Stimulated activated CD4-positive, alpha-beta T cell treated with anti-CD3 and anti-CD28 coated beads, Interleukin-2, amount 100 ng/mL, for 4 hours (primary cell): ENCODE measurements at regions not wholly inside any gene's neighbourhood (a gene's known extent, or its start where the extent isn't known, plus 50 kb on each side); places are given as distances from the start of the nearest gene placed in this dataset.

Experiments
- DNase-seq: peaks from one replicate; pipeline ENCODE4 v3.0.0-alpha.2; 2020; ENCODE audit warnings: low read depth

DNA sequence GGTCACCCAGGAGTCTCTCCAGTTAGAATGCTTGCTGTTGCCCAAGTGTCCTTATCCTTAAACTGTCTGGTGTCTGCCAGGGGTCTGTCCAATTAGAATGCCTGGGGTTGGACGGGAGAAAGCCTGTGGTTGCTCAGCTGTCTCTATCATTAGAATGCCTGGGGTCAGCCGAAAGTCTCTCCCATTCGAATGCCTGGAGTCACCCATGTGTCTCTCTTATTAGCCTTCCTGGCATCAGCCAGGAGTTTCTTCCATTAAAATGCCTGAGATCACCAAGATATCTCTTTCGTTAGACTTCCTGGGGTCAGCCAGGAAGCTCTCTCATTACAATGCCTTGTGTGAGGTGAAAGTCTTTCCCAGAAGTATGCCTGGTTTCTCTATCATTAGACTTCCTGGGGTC, 1521.0 kb downstream of the UQCRFS1 start:
- no peak for DNase-seq

DNA sequence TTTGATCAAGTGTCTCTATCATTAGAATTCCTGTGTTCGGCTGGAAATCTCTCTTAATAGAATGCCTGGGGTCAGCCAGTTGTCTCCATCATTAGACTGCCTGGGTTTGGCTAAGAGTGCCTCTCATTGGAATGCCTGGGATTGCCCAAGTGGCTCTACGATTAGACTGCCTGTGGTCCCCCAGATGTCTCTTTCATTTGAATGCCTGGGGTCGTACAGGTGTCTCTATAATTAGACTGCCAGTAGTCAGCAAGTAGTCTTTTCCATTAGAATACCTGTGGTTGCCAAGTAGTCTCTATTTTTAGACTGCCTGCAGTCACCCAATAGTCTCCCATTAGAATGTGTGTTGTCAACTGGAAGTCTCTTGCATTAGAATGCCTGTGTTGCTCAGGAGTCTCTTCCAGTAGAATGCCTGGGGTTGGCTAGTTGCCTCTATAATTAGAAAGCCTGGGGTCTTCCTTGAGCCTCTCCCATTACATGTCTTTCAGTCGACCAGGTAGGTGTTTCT, 1523.2 kb downstream of the UQCRFS1 start:
- no peak for DNase-seq

- DNase-seq = no peak
Measured at GRCh38 chr19:27684293-27684692, 1528.7 kb downstream of the UQCRFS1 start.

GRCh38 chr19:27681972-27682371, 1531.0 kb downstream of the UQCRFS1 start:
- no peak for DNase-seq

GRCh38 chr19:27679905-27680304, 1533.0 kb downstream of the UQCRFS1 start:
- no peak for DNase-seq

DNA sequence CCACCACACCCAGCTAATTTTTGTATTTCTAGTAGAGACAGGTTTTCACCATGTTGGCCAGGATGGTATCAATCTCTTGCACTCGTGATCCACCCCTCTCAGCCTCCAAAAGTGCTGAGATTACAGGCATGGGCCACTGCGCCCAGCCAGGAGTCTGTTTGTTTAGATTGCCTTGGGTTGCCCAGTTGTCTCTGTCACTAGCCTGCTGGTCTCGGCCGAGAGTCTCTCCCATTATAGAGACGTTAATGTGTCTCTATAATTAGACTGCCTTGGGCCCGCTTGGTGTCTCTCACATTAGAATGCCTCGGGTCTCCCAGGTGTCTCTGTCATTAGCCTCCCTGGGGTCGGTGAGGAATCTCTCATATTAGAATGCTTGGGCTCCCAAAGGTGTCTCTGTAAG, 1533.6 kb downstream of the UQCRFS1 start:
- no peak for DNase-seq

- no peak for DNase-seq
Measured at GRCh38 chr19:27676877-27677276, 1536.1 kb downstream of the UQCRFS1 start.

- no peak for DNase-seq
Measured at GRCh38 chr19:27676334-27676733, 1536.6 kb downstream of the UQCRFS1 start.

DNA sequence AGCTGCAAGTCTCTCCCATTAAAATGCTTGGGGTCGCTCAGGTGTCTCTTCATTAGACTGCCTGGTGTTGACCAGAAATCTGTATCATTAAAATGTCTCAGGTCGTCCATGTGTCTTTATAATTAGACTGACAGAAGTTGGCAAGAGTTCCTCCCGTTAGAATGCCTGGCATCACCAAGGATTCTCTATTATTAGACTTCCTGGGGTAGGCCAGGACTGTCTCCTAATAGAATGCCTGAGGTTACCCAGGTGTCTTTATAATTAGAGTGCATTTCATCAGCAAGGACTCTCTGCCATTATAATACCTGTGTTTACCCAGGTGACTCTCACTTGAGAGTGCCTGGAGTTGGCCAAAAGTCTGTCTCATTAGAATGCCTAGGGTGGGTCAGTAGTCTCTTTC, 1537.2 kb downstream of the UQCRFS1 start:
- no peak for DNase-seq

- DNase-seq = no peak
Measured at GRCh38 chr19:27674701-27675100, 1538.2 kb downstream of the UQCRFS1 start.

- no peak for DNase-seq
Measured at GRCh38 chr19:27673986-27674385, 1539.0 kb downstream of the UQCRFS1 start.

DNA sequence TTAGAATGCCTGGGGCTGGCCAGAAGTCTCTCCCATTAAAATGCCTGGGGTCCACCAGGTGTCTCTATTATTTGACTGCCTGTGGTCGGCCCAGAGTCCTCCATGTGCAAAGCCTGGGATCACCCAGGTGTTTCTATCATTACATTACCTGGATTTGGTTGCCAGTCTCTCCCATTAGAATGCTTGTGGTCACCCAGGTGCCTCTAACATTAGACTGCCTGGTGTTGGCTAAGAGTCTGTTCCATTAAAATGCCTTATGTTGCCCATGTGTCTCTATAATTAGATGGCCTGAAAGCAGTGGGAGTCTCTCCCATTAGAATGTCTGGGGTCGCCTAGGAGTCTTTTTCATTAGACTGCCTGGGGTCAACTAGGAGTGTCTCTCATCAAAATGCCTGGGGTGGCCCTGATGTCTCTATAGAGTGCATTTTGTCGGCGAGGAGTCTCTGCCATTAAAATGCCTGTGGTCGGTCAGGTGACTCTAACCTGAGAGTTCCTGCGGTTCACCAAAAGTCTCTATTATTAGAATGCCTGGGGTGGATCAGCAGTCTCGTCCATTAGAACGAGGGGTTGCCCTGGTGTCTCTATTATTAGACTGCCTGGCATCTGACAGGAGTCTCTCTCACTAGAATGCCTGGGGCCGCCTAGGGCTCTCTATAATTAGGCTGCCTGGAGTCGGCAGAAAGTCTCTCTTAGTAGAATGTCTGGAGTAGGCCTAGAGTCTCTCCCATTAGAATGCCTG, 1540.5 kb downstream of the UQCRFS1 start:
- DNase-seq = no peak

DNA sequence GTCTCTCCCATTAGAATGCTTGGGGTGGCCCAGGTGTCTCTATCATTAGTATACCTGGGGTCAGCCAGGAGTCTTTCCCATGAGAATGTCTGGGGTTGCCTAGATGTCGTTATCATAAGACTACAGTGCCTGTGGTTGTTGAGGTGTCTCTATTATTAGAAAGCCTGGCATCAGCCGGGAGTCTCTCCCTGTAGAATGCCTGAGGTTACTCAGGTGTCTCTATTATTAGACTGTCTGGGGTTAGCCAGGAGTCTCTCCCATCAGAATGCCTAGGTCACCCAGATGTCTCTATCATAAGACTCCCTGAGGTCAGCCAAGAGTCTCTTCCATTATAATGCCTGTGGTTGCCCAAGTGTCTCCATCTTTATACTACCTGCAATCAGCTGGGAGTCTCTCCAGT, 1541.1 kb downstream of the UQCRFS1 start:
- DNase-seq = no peak

- DNase-seq = no peak
Measured at GRCh38 chr19:27660428-27660827, 1552.5 kb downstream of the UQCRFS1 start.

DNA sequence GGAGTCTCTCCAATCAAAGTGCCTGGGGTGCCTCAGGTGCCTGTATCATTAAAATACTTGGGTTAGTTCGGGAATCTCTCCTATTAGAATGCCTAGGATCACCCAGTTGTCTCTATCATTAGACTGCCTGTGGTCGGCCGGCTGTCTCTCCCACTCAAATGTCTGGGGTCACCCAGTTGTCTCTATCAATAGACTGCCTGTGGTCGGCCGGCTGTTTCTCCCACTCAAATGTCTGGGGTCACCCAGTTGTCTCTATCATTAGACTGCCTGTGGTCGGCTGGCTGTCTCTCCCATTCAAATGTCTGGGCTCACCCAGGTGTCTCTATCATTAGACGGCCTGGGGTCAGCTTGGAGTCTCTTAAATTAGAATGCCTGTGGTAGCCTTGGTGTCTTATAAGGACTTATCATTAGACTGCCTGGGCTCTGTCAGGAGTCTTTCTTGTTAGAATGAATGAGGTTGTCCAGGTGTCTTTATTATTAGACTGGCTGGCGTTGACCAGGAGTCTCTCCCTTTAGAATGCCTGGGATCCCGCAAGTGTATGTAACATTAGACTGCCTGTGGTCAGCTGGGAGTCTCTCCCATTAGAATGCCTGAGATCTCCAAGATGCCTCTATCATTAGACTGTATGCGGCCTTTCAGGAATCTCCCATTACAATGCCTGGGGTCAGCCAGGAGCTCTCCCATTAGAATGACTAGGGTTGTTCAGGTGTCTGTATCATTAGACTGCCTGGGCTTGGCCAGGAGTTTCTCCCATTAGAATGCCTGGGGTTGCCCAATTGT, 1555.5 kb downstream of the UQCRFS1 start:
- no peak for DNase-seq

DNA sequence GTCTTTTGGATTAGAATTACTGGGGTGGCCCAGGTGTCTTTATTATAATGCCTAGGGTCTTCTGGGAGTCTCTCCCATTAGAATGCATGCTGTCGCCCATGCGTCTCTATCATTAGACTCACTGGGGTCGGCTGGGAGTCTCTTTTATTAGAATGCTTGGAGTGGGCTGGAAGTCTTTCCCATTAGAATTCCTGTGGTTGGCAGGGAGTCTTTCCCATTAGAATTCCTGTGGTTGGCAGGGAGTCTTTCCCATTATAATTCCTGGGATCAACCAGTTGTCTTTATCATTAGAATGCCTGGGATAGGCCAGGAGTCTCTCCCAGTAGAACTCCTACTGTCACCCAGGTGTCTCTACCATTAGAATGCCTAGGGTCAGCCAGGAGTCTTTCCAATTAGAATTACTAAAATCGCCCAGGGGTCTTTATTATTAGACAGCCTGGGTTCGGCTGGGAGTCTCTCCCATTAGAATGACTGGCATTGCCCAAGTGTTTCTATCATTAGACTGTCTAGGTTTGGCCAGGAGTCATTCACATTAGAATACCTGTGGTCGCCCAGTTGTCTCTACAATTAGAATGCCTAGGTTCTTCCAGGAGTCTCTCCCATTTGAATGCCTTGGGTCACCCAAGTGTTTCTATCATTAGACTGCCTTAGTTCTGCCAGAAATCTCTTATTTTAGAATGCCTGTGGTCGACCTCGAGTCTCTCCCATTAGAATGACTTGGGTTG, 1558.5 kb downstream of the UQCRFS1 start:
- no peak for DNase-seq

- no peak for DNase-seq
Measured at GRCh38 chr19:27652796-27653195, 1560.2 kb downstream of the UQCRFS1 start.

- no peak for DNase-seq
Measured at GRCh38 chr19:27652281-27652680, 1560.7 kb downstream of the UQCRFS1 start.

DNA sequence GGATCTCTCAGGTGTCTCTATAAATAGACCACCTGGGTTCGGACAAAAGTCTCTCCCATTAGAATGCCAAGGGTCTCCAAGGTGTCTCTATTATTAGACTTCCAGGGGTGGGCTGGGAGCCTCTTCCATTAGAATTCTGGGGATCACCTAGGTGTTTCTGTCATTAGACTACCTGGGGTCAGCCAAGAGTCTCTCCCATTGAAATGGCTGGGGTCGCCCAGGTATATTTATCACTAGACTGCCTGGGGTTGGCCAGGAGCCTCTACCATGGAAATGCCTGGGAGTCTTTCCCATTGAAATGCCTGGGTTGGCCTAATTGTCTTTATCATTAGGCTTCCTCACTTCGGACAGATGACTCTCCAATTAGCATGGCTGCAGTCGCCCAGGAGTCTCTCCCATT, 1565.5 kb downstream of the UQCRFS1 start:
- no peak for DNase-seq

- no peak for DNase-seq
Measured at GRCh38 chr19:27635401-27635800, 1577.5 kb downstream of the UQCRFS1 start.

GRCh38 chr19:27618006-27618405, 1594.9 kb downstream of the UQCRFS1 start:
- DNase-seq = no peak

DNA sequence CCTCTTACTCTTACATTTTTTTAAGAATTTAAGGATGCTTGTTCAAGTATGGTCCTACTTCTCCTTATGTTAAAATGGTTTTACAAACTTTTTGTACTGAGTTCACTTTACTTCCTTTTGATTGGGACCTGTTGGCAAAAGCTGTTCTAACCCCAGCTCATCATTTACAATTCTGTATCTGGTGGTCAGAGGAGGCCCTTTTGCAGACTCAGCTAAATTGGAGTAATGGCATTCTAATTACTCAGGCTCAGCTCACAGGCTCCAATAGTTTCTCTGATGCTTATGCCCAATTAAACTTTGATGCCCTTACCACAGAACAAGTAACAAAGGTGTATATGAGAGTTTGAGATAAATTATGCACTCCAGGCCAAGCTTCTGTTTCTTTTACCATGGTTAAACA, 1632.0 kb downstream of the UQCRFS1 start:
- no peak for DNase-seq
